GM12891 (cell line): ENCODE measurements at regions not wholly inside any gene's neighbourhood (a gene's known extent, or its start where the extent isn't known, plus 50 kb on each side); places are given as distances from the start of the nearest gene placed in this dataset.
A peak's percentile ranks its signal among the peaks of the same experiment; 100 is the strongest.

Experiments used
- DNase-seq: peaks from one replicate; pipeline ENCODE4 v3.0.0; 2011; ENCODE audit warnings: low spot score; ENCODE audit not compliant: insufficient read length
- FAIRE-seq: peaks from 2 replicates; lab custom pipeline; 2011; peaks lifted over from hg19 to GRCh38; lab: Jason Lieb, UNC
- PAX5 ChIP-seq: IDR thresholded peaks from 2 replicates; pipeline ENCODE4 v1.6.1; 2011; ENCODE audit warnings: low read length, moderate library complexity, mild to moderate bottlenecking; ENCODE audit not compliant: insufficient read depth, severe bottlenecking
- POLR2A ChIP-seq: IDR thresholded peaks from 2 replicates; pipeline ENCODE4 v1.6.1; 2011; ENCODE audit warnings: low read depth, low read length, control low read depth
- POLR2AphosphoS5 ChIP-seq: IDR thresholded peaks from 2 replicates; pipeline ENCODE4 v1.6.1; 2011; ENCODE audit warnings: low read depth, low read length, control low read depth
- POU2F2 ChIP-seq: IDR thresholded peaks from 2 replicates; pipeline ENCODE4 v1.6.1; 2011; ENCODE audit warnings: low read depth, mild to moderate bottlenecking, control low read depth, low read length, moderate library complexity
- SPI1 ChIP-seq: IDR thresholded peaks from 2 replicates; pipeline ENCODE4 v1.6.1; 2011; ENCODE audit warnings: low read depth, low read length, control low read depth
- TAF1 ChIP-seq: IDR thresholded peaks from 2 replicates; pipeline ENCODE4 v1.6.1; 2011; ENCODE audit warnings: low read depth, low read length, control low read depth

GRCh38 chr7:114852293-114852692, 69.6 kb upstream of the MDFIC start:
- TF ChIP-seq TAF1, result no peak
- TF ChIP-seq POU2F2, result no peak
- TF ChIP-seq PAX5, result no peak
- TF ChIP-seq POLR2A, result no peak
- TF ChIP-seq POLR2AphosphoS5, result no peak
- no peak for TF ChIP-seq SPI1
- no peak for DNase-seq
- no peak for FAIRE-seq

- FAIRE-seq (peak; percentile 41), DNase-seq (no peak)
- TF ChIP-seq SPI1 (no peak), PAX5 (no peak), POLR2AphosphoS5 (no peak), POLR2A (no peak), TAF1 (no peak), POU2F2 (no peak)
Measured at GRCh38 chr7:114853189-114853588, 68.7 kb upstream of the MDFIC start.

- TF ChIP-seq POLR2A (no peak), POU2F2 (no peak), SPI1 (no peak), POLR2AphosphoS5 (no peak), TAF1 (no peak)
- DNase-seq (no peak), FAIRE-seq (no peak)
Measured at GRCh38 chr7:114854369-114854768, 67.5 kb upstream of the MDFIC start.

DNA sequence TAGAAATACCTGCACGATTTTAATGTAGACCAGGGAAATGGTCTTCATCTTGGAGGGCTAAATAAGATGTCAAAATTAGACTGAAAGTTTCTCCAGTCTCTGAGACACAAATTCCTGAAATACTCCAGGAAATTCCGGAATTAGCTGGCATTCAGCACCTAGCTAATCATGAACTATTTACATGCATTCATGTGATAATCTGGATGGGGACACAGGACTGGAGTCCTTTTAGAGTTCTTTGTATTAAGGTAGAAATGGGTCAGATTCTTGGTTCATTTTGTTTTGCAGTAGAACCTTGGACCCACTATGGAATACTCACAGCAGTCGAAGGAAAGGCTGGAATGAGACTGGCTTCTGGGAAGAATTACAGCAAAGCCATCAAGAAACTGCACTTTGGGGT, 65.3 kb upstream of the MDFIC start:
- TF ChIP-seq POLR2AphosphoS5, result no peak
- no peak for TF ChIP-seq POU2F2
- no peak for TF ChIP-seq PAX5
- TF ChIP-seq POLR2A, result no peak
- TF ChIP-seq SPI1, result no peak
- no peak for TF ChIP-seq TAF1
- FAIRE-seq (no peak), DNase-seq (no peak)

DNA sequence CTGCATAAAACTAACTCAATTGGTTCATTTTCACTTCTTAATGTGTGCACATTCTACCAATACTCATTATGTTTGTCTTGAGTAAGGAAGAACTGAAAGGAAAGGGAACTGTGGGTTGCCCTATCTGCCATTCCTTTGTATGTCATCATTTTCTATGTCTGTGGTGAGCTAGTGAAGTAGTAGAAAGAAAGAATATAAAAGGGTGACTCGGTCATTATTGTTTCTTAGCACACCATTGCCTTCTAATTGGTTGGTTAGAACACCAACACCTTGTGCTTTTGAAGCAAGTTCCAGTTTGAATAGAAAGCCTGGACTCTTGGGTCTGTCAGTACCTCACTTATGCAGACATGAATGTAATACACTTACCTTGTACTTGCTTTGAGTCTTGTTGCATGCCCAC, 64.3 kb upstream of the MDFIC start:
- TF ChIP-seq PAX5, result no peak
- no peak for TF ChIP-seq POLR2AphosphoS5
- TF ChIP-seq POU2F2, result no peak
- no peak for TF ChIP-seq TAF1
- no peak for TF ChIP-seq POLR2A
- no peak for TF ChIP-seq SPI1
- FAIRE-seq, result peak; percentile 13
- DNase-seq, result no peak

DNA sequence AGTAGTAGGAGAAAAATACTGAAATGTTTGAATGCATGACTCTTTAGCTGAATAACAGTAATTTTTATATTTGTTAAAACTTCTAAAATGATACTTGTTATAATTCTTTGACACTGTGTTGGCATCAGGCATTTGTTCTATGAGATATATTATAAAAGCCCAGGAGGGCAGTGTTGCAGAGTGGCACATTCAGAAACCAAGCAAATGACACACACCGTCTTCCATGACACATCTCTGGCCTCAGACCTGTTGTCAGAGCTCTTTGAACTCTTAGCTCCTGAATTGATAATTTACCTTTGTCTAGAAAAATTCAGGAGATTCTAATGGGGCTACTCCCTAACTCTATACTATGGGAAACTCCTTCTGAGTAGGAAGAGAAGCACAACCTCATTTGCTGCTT, 62.4 kb upstream of the MDFIC start:
- TF ChIP-seq POU2F2 (no peak), PAX5 (no peak), POLR2AphosphoS5 (no peak), TAF1 (no peak), SPI1 (no peak), POLR2A (no peak)
- DNase-seq (no peak), FAIRE-seq (no peak)

DNA sequence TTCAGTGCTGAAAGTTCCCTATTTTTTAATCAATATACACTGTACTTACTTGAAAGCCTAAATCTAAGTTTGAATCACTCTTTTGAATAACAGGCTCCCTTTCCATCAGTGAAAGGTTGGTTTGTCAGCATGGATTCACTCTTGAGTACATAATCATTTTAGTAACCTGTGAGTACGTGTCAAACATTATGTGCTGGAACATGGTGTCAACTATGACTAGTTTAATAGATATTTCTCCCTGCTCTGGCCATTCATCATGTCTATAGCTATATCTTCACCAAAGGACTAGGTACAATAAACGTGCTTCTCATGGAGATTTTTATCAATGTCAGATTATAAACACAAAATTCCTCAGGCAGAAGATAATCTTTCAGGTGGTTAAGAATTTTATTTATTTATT, 61.7 kb upstream of the MDFIC start:
- TF ChIP-seq SPI1 (no peak), POLR2AphosphoS5 (no peak), PAX5 (no peak), TAF1 (no peak), POLR2A (no peak), POU2F2 (no peak)
- FAIRE-seq, result no peak
- no peak for DNase-seq

DNA sequence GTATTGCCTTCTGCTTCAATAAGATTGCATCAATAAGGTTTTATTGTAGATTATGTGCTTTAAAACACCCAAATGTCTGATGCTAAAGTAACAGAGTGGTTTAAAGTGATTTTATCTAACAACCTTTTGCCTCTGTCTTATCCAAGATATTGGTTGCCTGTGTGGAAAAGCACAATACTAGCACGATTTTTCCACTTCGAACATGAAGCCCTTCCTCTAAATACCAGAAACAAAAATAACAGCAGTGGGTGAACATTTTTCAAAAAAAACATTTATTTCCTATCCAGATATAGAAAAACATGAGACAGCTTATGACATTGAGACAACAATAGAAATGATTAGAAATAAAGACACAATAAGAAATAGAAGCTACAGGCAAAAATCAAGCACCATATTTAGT, 59.5 kb upstream of the MDFIC start:
- TF ChIP-seq SPI1 (no peak), POLR2AphosphoS5 (no peak), POLR2A (no peak), POU2F2 (no peak), TAF1 (no peak), PAX5 (no peak)
- no peak for DNase-seq
- no peak for FAIRE-seq

DNA sequence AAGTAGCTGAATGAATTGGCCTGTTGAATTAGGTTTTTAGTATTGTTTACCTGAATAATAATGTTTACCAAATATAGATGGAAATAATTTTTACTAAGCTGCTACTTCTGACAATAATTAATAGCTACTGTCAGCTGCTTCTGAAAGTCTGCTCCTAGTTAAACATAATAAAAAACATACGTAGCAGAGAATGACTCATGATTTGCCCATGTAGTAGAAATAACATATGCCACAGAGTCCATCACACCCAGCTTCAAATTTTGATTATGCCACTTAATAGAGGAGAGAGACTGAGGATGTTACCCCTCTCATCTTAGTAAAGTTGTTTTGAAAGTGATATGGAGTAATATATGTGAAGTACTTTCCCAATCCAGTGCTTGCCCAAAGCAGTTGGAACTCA, 57.6 kb upstream of the MDFIC start:
- FAIRE-seq (no peak), DNase-seq (no peak)
- TF ChIP-seq POLR2A (no peak), TAF1 (no peak), SPI1 (no peak), PAX5 (no peak), POU2F2 (no peak), POLR2AphosphoS5 (no peak)

- FAIRE-seq (peak; percentile 74), DNase-seq (no peak)
Measured at GRCh38 chr7:114865564-114865963, 56.3 kb upstream of the MDFIC start.

More at GRCh38 chr7:114865564-114865963, 56.3 kb upstream of the MDFIC start:
- no peak for TF ChIP-seq SPI1
- TF ChIP-seq POU2F2, result no peak
- TF ChIP-seq POLR2A, result no peak
- TF ChIP-seq TAF1, result no peak
- TF ChIP-seq POLR2AphosphoS5, result no peak
- TF ChIP-seq PAX5, result no peak
